ENCODE measurements at regions not wholly inside any gene's neighbourhood (a gene's known extent, or its start where the extent isn't known, plus 50 kb on each side); places are given as distances from the start of the nearest gene placed in this dataset.

DNA sequence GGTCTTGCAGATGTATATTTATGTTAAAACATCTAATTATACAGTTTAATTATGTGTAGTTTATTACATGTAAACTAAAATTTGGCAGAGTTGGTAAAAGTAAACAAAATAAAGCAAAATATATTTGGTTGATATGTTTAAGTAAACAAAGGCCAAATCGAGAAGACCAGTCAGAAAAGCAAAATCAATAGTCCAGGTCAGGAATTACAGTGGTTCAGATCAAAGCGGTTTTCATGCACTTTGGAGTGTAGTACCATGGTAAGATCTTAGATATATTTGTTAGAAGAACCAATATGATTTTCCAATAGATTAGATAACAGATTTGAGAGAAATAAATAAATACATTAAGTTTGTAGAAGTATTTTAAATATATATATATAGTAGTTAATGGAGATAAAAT is 1421.6 kb upstream of the CDH8 start:
- Mint-ChIP-seq H3K4me1 (ENCODE audit: low read depth) (no peaks in the 10 kb centered on the region), H3K36me3 (ENCODE audit: low read depth) (no peaks in the 10 kb centered on the region)
- no peak for ATAC-seq (ENCODE audit: poor library complexity)

DNA sequence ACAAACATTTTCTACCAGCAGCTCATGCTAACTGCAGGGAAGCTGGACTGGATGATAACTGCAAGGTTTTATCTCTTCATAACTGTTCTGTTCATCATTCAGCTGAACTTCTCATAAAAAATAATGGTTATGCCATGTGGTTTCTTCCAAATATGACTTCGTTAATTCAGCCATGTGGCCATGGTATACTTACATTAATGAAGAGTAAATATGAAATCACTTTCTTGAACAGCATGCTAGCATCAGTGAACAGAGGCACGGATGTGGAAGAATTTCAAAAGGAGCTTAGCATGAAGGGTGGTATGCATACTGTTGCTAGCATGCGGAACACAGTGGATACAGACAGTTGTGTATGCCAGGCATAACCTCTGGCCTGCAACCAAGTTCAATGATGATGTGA is 1417.0 kb upstream of the CDH8 start:
- TF ChIP-seq, protein P1, sequence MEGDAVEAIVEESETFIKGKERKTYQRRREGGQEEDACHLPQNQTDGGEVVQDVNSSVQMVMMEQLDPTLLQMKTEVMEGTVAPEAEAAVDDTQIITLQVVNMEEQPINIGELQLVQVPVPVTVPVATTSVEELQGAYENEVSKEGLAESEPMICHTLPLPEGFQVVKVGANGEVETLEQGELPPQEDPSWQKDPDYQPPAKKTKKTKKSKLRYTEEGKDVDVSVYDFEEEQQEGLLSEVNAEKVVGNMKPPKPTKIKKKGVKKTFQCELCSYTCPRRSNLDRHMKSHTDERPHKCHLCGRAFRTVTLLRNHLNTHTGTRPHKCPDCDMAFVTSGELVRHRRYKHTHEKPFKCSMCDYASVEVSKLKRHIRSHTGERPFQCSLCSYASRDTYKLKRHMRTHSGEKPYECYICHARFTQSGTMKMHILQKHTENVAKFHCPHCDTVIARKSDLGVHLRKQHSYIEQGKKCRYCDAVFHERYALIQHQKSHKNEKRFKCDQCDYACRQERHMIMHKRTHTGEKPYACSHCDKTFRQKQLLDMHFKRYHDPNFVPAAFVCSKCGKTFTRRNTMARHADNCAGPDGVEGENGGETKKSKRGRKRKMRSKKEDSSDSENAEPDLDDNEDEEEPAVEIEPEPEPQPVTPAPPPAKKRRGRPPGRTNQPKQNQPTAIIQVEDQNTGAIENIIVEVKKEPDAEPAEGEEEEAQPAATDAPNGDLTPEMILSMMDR (IDR thresholded peaks at IDR 0.05): no peak
- no peaks in the 10 kb centered on the region for H3K4me1 ChIP-seq (ENCODE audit: insufficient read depth, low read length)
- intact Hi-C loops (cut with DNase I, micrococcal nuclease): no loop called here

More for the DNA sequence above, 1421.6 kb upstream of the CDH8 start:
- intact Hi-C loops (cut with DNase I, micrococcal nuclease): no loop called here
- Histone ChIP-seq H3K4me3 (ENCODE audit: low read length) (no peak overlapping the region), H3K27ac (ENCODE audit: low read depth in 1 of 2, low read length in 2 of 2) (no peak overlapping the region), H3K4me1 (ENCODE audit: insufficient read depth, low read length) (no peaks in the 10 kb centered on the region), H3K27me3 (ENCODE audit: control insufficient read depth in 1 of 2, insufficient read depth in 2 of 2, low read length in 2 of 2) (no peaks in the 10 kb centered on the region), H3K36me3 (ENCODE audit: insufficient read depth, low read length) (no peaks in the 10 kb centered on the region), H3K9me3 (ENCODE audit: control insufficient read depth in 1 of 2, insufficient read depth in 1 of 2, low read length in 2 of 2) (no peaks in the 10 kb centered on the region)
- Mint-ChIP-seq H3K27me3 (no peaks in the 10 kb centered on the region), H3K27ac (no peak overlapping the region), H3K9me3 (peaks cover 13% of the 10 kb centered on the region), H3K4me3 (no peak overlapping the region)
- DNase-seq: no peak
- TF ChIP-seq, protein P1 (IDR thresholded peaks at IDR 0.05): no peak
- POLR2A ChIA-PET: no interaction called here
- CTCF ChIA-PET: no interaction called here

DNA sequence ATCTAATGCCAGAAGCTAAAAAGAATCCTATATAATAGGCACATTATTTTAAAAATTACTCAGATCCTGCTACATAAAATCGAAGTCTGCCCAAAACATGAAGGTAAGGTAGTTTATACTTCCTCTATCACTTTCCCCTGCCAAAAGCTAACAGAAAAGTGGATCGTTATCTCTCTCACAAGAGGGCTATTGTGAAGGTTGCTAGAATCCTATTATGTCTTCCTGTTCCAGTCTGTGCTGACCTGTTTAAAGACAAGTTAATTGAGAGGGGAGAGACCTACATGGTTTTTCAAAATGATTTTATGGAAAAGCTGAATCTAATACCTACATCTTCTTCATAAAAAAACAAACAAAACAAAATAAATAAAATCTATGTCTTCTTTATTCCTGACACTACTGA is 1410.9 kb upstream of the CDH8 start:
- intact Hi-C loops (cut with DNase I, micrococcal nuclease): no loop called here
- H3K4me1 Mint-ChIP-seq (ENCODE audit: low read depth): no peaks in the 10 kb centered on the region
- no peak overlapping the region for H3K4me3 Mint-ChIP-seq
- TF ChIP-seq, protein P1 (IDR thresholded peaks at IDR 0.05): no peak
- peaks cover 0 to 4% of the 10 kb centered on the region in 2 experiments for H3K9me3 ChIP-seq (ENCODE audit: control insufficient read depth in 1 of 2, insufficient read depth in 1 of 2, low read length in 2 of 2)
- no peaks in the 10 kb centered on the region for H3K4me1 ChIP-seq (ENCODE audit: insufficient read depth, low read length)
- no peaks in the 10 kb centered on the region for H3K36me3 ChIP-seq (ENCODE audit: insufficient read depth, low read length)
- H3K27me3 ChIP-seq (ENCODE audit: control insufficient read depth in 1 of 2, insufficient read depth in 2 of 2, low read length in 2 of 2): no peaks in the 10 kb centered on the region
- H3K9me3 Mint-ChIP-seq: peaks cover 12% of the 10 kb centered on the region
- no peak overlapping the region for H3K4me3 ChIP-seq (ENCODE audit: low read length)
- CTCF ChIA-PET: no interaction called here
- no peaks in the 10 kb centered on the region for H3K27me3 Mint-ChIP-seq
- DNase-seq (no peak), ATAC-seq (ENCODE audit: poor library complexity) (no peak)
- H3K27ac Mint-ChIP-seq: no peak overlapping the region
- POLR2A ChIA-PET: no interaction called here
- no peak overlapping the region for H3K27ac ChIP-seq (ENCODE audit: low read depth in 1 of 2, low read length in 2 of 2)
- no peaks in the 10 kb centered on the region for H3K36me3 Mint-ChIP-seq (ENCODE audit: low read depth)

More for the DNA sequence above, 1417.0 kb upstream of the CDH8 start:
- Histone ChIP-seq H3K36me3 (ENCODE audit: insufficient read depth, low read length) (no peaks in the 10 kb centered on the region), H3K9me3 (ENCODE audit: control insufficient read depth in 1 of 2, insufficient read depth in 1 of 2, low read length in 2 of 2) (no peaks in the 10 kb centered on the region), H3K27me3 (ENCODE audit: control insufficient read depth in 1 of 2, insufficient read depth in 2 of 2, low read length in 2 of 2) (no peaks in the 10 kb centered on the region), H3K4me3 (ENCODE audit: low read length) (no peak overlapping the region), H3K27ac (ENCODE audit: low read depth in 1 of 2, low read length in 2 of 2) (no peak overlapping the region)
- no peak for DNase-seq
- Mint-ChIP-seq H3K9me3 (peaks cover 12% of the 10 kb centered on the region), H3K27me3 (no peaks in the 10 kb centered on the region), H3K27ac (no peak overlapping the region), H3K36me3 (ENCODE audit: low read depth) (no peaks in the 10 kb centered on the region), H3K4me3 (no peak overlapping the region), H3K4me1 (ENCODE audit: low read depth) (no peaks in the 10 kb centered on the region)
- no peak for ATAC-seq (ENCODE audit: poor library complexity)
- ChIA-PET CTCF (no interaction called here), POLR2A (no interaction called here)

Measured in CD4-positive, alpha-beta T cell (primary cell).